Mammary epithelial cell (primary cell): ENCODE measurements at regions not wholly inside any gene's neighbourhood (a gene's known extent, or its start where the extent isn't known, plus 50 kb on each side); places are given as distances from the start of the nearest gene placed in this dataset.

Experiments used
- CTCF ChIP-seq, 2 donors: IDR thresholded peaks in 1 of 2; conservative IDR thresholded peaks in 1 of 2; 2 replicates each; pipeline ENCODE4 v1.5.1; 2011 to 2012; ENCODE audit warnings: inconsistent platforms in 2 of 2, low read length in 2 of 2, mild to moderate bottlenecking in 2 of 2, control low read depth in 1 of 2, low read depth in 1 of 2; ENCODE audit not compliant: insufficient read depth in 1 of 2; ENCODE audit errors: extremely low read depth in 1 of 2
- EZH2 ChIP-seq: IDR thresholded peaks from 2 replicates; pipeline ENCODE4 v1.6.1; 2012; ENCODE audit warnings: low read length, inconsistent platforms, borderline replicate concordance

- no peak for TF ChIP-seq CTCF (conservative IDR thresholded peaks at IDR 0.05 in 1 of 2, IDR thresholded peaks at IDR 0.05 in 1 of 2; ENCODE audit: extremely low read depth in 1 of 2, insufficient read depth in 1 of 2, low read depth in 1 of 2, low read length in 2 of 2)
- no peak for TF ChIP-seq EZH2
Measured at GRCh38 chr5:13464532-13465193, 479.8 kb downstream of the DNAH5 start.
